ENCODE measurements at regions not wholly inside any gene's neighbourhood (a gene's known extent, or its start where the extent isn't known, plus 50 kb on each side); places are given as distances from the start of the nearest gene placed in this dataset.

DNA sequence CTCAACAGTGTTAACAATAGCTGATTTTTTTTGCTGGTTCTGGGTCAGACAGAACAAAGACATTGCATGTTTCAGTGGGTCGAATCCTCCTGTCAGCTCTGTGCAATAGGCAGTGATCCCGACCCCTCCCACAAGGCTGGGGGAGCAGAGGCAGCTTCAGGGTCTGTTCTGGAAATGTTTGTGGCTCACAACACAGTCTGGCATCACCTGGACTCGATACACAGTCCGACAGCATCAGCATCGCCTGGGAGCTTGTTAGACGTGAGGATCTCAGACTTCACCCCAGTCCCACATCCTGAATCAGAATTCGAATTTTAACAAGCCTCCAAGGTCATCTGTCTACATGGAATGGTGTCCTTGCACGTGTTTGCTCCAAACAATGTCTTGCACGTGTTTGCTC lies 384.7 kb downstream of the IRX2 start:
- H3K9me2 ChIP-seq (replicated peaks; ENCODE audit: low read length): no peaks in the 10 kb centered on the region
- H3K4me1 ChIP-seq (ENCODE audit: insufficient read depth, low read length): no peaks in the 10 kb centered on the region
- H4K20me1 ChIP-seq (ENCODE audit: low read length): no peaks in the 10 kb centered on the region
- DNase-seq (no peak), ATAC-seq (no peak)
- H3F3A ChIP-seq (ENCODE audit: low read length, unreplicated experiment): no peaks in the 10 kb centered on the region
- H3K79me2 ChIP-seq (ENCODE audit: low read length): no peaks in the 10 kb centered on the region
- H3K4me2 ChIP-seq (ENCODE audit: low read length): no peak overlapping the region
- BruUV-seq (replicated peaks): no TSS peak
- H3K4me3 ChIP-seq (ENCODE audit: low read length): no peak overlapping the region
- intact Hi-C loops (cut with micrococcal nuclease): no loop called here
- H2AFZ ChIP-seq (ENCODE audit: low read length): no peak overlapping the region
- no peak overlapping the region for H3K27ac ChIP-seq (ENCODE audit: low read length)
- H3K27me3 ChIP-seq (ENCODE audit: low read length): no peaks in the 10 kb centered on the region
- TF ChIP-seq, protein P1, sequence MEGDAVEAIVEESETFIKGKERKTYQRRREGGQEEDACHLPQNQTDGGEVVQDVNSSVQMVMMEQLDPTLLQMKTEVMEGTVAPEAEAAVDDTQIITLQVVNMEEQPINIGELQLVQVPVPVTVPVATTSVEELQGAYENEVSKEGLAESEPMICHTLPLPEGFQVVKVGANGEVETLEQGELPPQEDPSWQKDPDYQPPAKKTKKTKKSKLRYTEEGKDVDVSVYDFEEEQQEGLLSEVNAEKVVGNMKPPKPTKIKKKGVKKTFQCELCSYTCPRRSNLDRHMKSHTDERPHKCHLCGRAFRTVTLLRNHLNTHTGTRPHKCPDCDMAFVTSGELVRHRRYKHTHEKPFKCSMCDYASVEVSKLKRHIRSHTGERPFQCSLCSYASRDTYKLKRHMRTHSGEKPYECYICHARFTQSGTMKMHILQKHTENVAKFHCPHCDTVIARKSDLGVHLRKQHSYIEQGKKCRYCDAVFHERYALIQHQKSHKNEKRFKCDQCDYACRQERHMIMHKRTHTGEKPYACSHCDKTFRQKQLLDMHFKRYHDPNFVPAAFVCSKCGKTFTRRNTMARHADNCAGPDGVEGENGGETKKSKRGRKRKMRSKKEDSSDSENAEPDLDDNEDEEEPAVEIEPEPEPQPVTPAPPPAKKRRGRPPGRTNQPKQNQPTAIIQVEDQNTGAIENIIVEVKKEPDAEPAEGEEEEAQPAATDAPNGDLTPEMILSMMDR (conservative IDR thresholded peaks at IDR 0.05; ENCODE audit: low read depth, low read length): no peak
- TF ChIP-seq EZH2 (IDR thresholded peaks at IDR 0.05; ENCODE audit: low read length, unreplicated experiment): no peak
- no peak for TF ChIP-seq EZH2phosphoT487 (IDR thresholded peaks at IDR 0.05; ENCODE audit: borderline replicate concordance, low read length)
- ChIA-PET CTCF (no interaction called here), POLR2A (ENCODE audit: unreplicated experiment) (no interaction called here)
- H3K36me3 ChIP-seq (ENCODE audit: low read depth, low read length): no peaks in the 10 kb centered on the region
- no peak overlapping the region for H3K9ac ChIP-seq (ENCODE audit: low read length)
- peaks cover 13% of the 10 kb centered on the region for H3K9me3 ChIP-seq (ENCODE audit: low read length)

DNA sequence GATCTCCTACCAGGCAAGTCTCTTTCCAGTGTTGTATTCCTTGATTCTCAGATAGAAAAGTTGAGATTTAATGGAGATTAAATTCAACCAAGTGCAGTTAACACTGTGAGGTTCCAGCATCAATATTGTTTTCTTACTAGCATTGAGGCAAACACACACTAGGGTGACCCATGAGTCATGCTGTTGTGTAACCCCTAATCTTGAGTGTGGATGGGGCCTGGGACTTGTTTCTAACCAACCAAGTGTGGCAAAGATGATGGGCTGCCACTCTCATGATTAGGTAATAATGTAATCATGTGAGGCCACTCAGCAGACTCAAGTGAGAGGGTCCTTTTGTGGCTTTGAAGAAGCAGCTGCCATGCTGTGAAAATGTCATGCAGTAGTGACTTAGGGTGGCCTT lies 394.2 kb downstream of the IRX2 start:
- no TSS peak for BruUV-seq (replicated peaks)
- Histone ChIP-seq H3K4me1 (ENCODE audit: insufficient read depth, low read length) (no peaks in the 10 kb centered on the region), H3K4me2 (ENCODE audit: low read length) (no peak overlapping the region), H3F3A (ENCODE audit: low read length, unreplicated experiment) (no peaks in the 10 kb centered on the region), H3K9me2 (replicated peaks; ENCODE audit: low read length) (no peaks in the 10 kb centered on the region), H3K27ac (ENCODE audit: low read length) (no peak overlapping the region), H4K20me1 (ENCODE audit: low read length) (no peaks in the 10 kb centered on the region), H3K79me2 (ENCODE audit: low read length) (no peaks in the 10 kb centered on the region), H3K9me3 (ENCODE audit: low read length) (0 out of 2 replicates have a peak, but pooled peaks cover 7% of the 10 kb centered on the region), H3K9ac (ENCODE audit: low read length) (no peak overlapping the region), H3K36me3 (ENCODE audit: low read depth, low read length) (no peaks in the 10 kb centered on the region), H3K27me3 (ENCODE audit: low read length) (no peaks in the 10 kb centered on the region), H3K4me3 (ENCODE audit: low read length) (no peak overlapping the region), H2AFZ (ENCODE audit: low read length) (no peak overlapping the region)
- ChIA-PET POLR2A (ENCODE audit: unreplicated experiment) (no interaction called here), CTCF (no interaction called here)
- DNase-seq (no peak), ATAC-seq (no peak)
- intact Hi-C loops (cut with micrococcal nuclease): no loop called here
- TF ChIP-seq EZH2 (IDR thresholded peaks at IDR 0.05; ENCODE audit: low read length, unreplicated experiment): no peak
- TF ChIP-seq, protein P1 (conservative IDR thresholded peaks at IDR 0.05; ENCODE audit: low read depth, low read length): no peak
- no peak for TF ChIP-seq EZH2phosphoT487 (IDR thresholded peaks at IDR 0.05; ENCODE audit: borderline replicate concordance, low read length)

DNA sequence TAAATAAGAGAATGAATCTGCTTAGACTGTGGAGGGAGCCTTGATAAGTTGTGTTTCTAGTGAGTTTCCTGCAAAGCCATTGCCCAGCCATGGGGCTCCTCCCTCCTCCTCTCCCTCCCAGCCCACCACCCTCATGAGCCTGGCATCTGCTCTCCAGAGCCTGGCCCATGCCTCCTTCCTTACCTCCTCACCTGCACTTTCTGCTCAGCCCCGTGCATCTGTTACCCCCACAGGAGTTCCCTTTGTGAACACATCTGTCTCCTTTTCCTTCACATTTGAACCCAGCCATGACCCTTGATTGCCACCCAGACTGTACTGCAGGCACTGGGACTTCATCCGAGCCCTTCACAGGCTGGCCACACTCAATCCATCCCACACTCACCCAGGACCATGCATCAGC lies 395.6 kb downstream of the IRX2 start:
- Histone ChIP-seq H3F3A (ENCODE audit: low read length, unreplicated experiment) (no peaks in the 10 kb centered on the region), H3K27me3 (ENCODE audit: low read length) (no peaks in the 10 kb centered on the region), H3K4me3 (ENCODE audit: low read length) (no peak overlapping the region), H4K20me1 (ENCODE audit: low read length) (no peaks in the 10 kb centered on the region), H3K9ac (ENCODE audit: low read length) (no peak overlapping the region), H3K79me2 (ENCODE audit: low read length) (no peaks in the 10 kb centered on the region), H2AFZ (ENCODE audit: low read length) (no peak overlapping the region), H3K4me2 (ENCODE audit: low read length) (no peak overlapping the region), H3K9me3 (ENCODE audit: low read length) (0 out of 2 replicates have a peak, but pooled peaks cover 1% of the 10 kb centered on the region), H3K4me1 (ENCODE audit: insufficient read depth, low read length) (no peaks in the 10 kb centered on the region), H3K27ac (ENCODE audit: low read length) (no peak overlapping the region), H3K36me3 (ENCODE audit: low read depth, low read length) (no peaks in the 10 kb centered on the region), H3K9me2 (replicated peaks; ENCODE audit: low read length) (no peaks in the 10 kb centered on the region)
- intact Hi-C loops (cut with micrococcal nuclease): no loop called here
- ATAC-seq: no peak
- DNase-seq: no peak
- ChIA-PET POLR2A (ENCODE audit: unreplicated experiment) (no interaction called here), CTCF (no interaction called here)
- TF ChIP-seq EZH2 (IDR thresholded peaks at IDR 0.05; ENCODE audit: low read length, unreplicated experiment) (no peak), EZH2phosphoT487 (IDR thresholded peaks at IDR 0.05; ENCODE audit: borderline replicate concordance, low read length) (no peak)
- TF ChIP-seq, protein P1 (conservative IDR thresholded peaks at IDR 0.05; ENCODE audit: low read depth, low read length): no peak
- no TSS peak for BruUV-seq (replicated peaks)
